HepG2 (cell line): ENCODE measurements at regions not wholly inside any gene's neighbourhood (a gene's known extent, or its start where the extent isn't known, plus 50 kb on each side); places are given as distances from the start of the nearest gene placed in this dataset.
A peak's percentile ranks its signal among the peaks of the same experiment; 100 is the strongest.
"Not testable (repeated sequence)": the region's sequence is repeated elsewhere in the genome, so short reads cannot be mapped to it uniquely, and the experiment has no call there.

Source experiments
- ATAC-seq: fragments of 200-7000 bp; cut with Tn5 transposase; 3 replicates; pipeline ENCODE4 v1.9.1; 2020; ENCODE audit warnings: mild to moderate bottlenecking, moderate library complexity
- BruUV-seq: library from RNA; stranded (reverse); fragments of 400-500 nt; replicated peaks from 2 replicates; lab custom pipeline; 2021; lab: Mats Ljungman, UMichigan
- CTCF ChIA-PET: fragments of 300-600 bp; formaldehyde crosslinking; extraction: SDS; loops from one replicate; lab custom pipeline; 2021; ENCODE audit warnings: low total read pairs, inconsistent platforms, low intra/inter-chr PET ratio; lab: Yijun Ruan, JAX
- POLR2A ChIA-PET: fragments of 350-600 bp; sonication (Branson Sonifier 250); formaldehyde crosslinking; loops from one replicate; lab custom pipeline; 2020; ENCODE audit warnings: antibody characterized with exemption, inconsistent platforms; lab: Yijun Ruan, JAX
- DNase-seq: peaks from one replicate; pipeline ENCODE4 v3.0.0-alpha.2; 2015; ENCODE audit warnings: low spot score
- FAIRE-seq: peaks from 3 replicates; lab custom pipeline; 2011; peaks lifted over from hg19 to GRCh38; lab: Jason Lieb, UNC
- H2AFZ ChIP-seq: one replicate; pipeline ENCODE4 v1.6.1; 2011; ENCODE audit warnings: low read length, inconsistent platforms
- H3K27ac ChIP-seq: fragments of 300-600 bp; 3 replicates; pipeline ENCODE4 v1.8.0; 2011; ENCODE audit warnings: mixed run types, mild to moderate bottlenecking, mixed read lengths, low read length, inconsistent platforms; ENCODE audit not compliant: insufficient read depth; ENCODE audit errors: extremely low read length
- H3K27me3 ChIP-seq, 2 experiments: fragments of 200-600 bp in 1 of 2; 2 replicates in 1 of 2; 3 replicates in 1 of 2; pipeline versions ENCODE4 v1.6.0 to v1.8.0; 2011; ENCODE audit warnings: low read length in 2 of 2, mild to moderate bottlenecking in 2 of 2, moderate library complexity in 2 of 2, inconsistent platforms in 1 of 2; ENCODE audit not compliant: insufficient read depth in 2 of 2, control insufficient read depth in 1 of 2
- H3K36me3 ChIP-seq, 2 experiments: fragments of 200-600 bp in 1 of 2; replicated peaks in 1 of 2; 2 replicates in 1 of 2; 3 replicates in 1 of 2; pipeline versions ENCODE4 v1.5.1 to v1.8.0; 2011; ENCODE audit warnings: low read length in 2 of 2, inconsistent platforms in 1 of 2; ENCODE audit not compliant: insufficient read depth in 2 of 2, control insufficient read depth in 1 of 2
- H3K4me1 ChIP-seq: 2 replicates; pipeline ENCODE4 v1.5.1; 2012; ENCODE audit warnings: low read length, inconsistent platforms; ENCODE audit not compliant: insufficient read depth
- H3K4me2 ChIP-seq: 2 replicates; pipeline ENCODE4 v1.6.0; 2011; ENCODE audit warnings: low read depth, low read length, inconsistent platforms
- H3K4me3 ChIP-seq, 3 experiments: fragments of 200-600 bp in 1 of 3; sonication (generic), shearing (Covaris generic) in 1 of 3; replicated peaks in 1 of 3; 2 replicates each; pipeline ENCODE4 v1.5.1; 2011 to 2016; ENCODE audit warnings: low read length in 3 of 3, inconsistent platforms in 2 of 3, low read depth in 2 of 3, mild to moderate bottlenecking in 2 of 3, control low read depth in 1 of 3, mixed read lengths in 1 of 3; ENCODE audit not compliant: insufficient read depth in 1 of 3
- H3K79me2 ChIP-seq: one replicate; pipeline ENCODE4 v1.6.1; 2011; ENCODE audit warnings: low read length, inconsistent platforms; ENCODE audit not compliant: insufficient read depth
- H3K9ac ChIP-seq: 2 replicates; pipeline ENCODE4 v1.6.0; 2011; ENCODE audit warnings: mild to moderate bottlenecking, low read depth, low read length, inconsistent platforms; ENCODE audit not compliant: insufficient read depth
- H3K9me3 ChIP-seq: 2 replicates; pipeline ENCODE4 v1.5.1; 2012; ENCODE audit warnings: mild to moderate bottlenecking, low read length
- H4K20me1 ChIP-seq: 2 replicates; pipeline ENCODE4 v1.6.0; 2011; ENCODE audit warnings: inconsistent platforms, mild to moderate bottlenecking, low read length, moderate library complexity; ENCODE audit not compliant: insufficient read depth
- HNF4A ChIP-seq: sonication (generic); formaldehyde crosslinking; IDR thresholded peaks from 2 replicates; pipeline ENCODE4 v1.4.0; 2020; ENCODE audit warnings: missing genetic modification reagents
- ZNF317 ChIP-seq: sonication (generic); formaldehyde crosslinking; IDR thresholded peaks from 2 replicates; pipeline ENCODE4 v1.5.0; 2020; ENCODE audit warnings: mild to moderate bottlenecking, missing genetic modification reagents
- WGBS: methylation state at CpG from one replicate; pipeline ENCODE4 v1.1.6; 2017; ENCODE audit warnings: low lambda C conversion rate; 5-methylcytosine and 5-hydroxymethylcytosine counted together
- in situ Hi-C: cut with HindIII; loops from 2 replicates; pipeline ENCODE4 v1.10.0; 2017; ENCODE audit warnings: low pct_unique_long_range_greater_than_20kb; ENCODE audit not compliant: extremely low pct_ligation_motif_present
- intact Hi-C: fragments of 100-400 bp; cut with micrococcal nuclease; formaldehyde crosslinking; loops from one replicate; pipeline ENCODE4 v1.10.0; 2022; ENCODE audit not compliant: unreplicated experiment
- TF ChIP-seq, protein P1 (sequence below): sonication (generic); formaldehyde crosslinking; IDR thresholded peaks from 2 replicates; pipeline ENCODE4 v1.4.0; 2020; ENCODE audit warnings: missing genetic modification reagents, borderline replicate concordance
- TF ChIP-seq, protein P2 (sequence below): sonication (generic); formaldehyde crosslinking; IDR thresholded peaks from 2 replicates; pipeline ENCODE4 v1.8.0; 2022; ENCODE audit warnings: mild to moderate bottlenecking, missing genetic modification reagents
- TF ChIP-seq, protein P3 (sequence below), 2 experiments: IDR thresholded peaks; 2 replicates each; pipeline ENCODE4 v1.6.1; 2011 to 2012; ENCODE audit warnings: low read length in 2 of 2, borderline replicate concordance in 1 of 2, low read depth in 1 of 2, mild to moderate bottlenecking in 1 of 2, moderate library complexity in 1 of 2
- TF ChIP-seq, protein P4 (sequence below): sonication (generic); formaldehyde crosslinking; conservative IDR thresholded peaks from 2 replicates; pipeline ENCODE4 v1.4.0; 2020; ENCODE audit warnings: missing genetic modification reagents

DNA sequence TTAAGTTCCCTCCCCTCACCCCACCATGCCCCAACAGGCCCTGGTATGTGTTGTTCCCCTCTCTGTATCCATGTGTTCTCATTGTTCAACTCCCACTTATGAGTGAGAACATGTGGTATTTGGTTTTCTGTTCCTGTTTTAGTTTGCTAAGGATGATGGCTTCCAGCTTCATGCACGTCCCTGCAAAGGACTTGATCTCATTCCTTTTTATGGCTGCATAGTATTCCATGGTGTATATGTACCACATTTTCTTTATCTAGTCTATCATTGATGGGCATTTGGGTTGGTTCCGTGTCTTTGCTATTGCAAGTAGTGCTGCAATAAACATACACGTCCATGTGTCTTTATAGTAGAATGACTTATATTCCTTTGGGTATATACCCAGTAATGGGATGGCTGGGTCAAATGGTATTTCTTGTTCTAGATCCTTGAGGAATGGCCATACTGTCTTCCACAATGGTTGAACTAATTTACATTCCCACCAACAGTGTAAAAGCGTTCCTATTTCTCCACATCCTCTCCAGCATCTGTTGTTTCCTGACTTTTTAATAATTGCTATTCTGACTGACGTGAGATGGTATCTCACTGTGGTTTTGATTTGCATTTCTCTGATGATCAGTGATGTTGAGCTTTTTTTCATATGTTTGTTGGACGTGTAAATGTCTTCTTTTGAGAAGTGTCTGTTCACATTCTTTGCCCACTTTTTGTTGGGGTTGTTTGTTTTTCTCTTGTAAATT is 93.8 kb upstream of the TMEM17 start:
- FAIRE-seq, H3K79me2 ChIP-seq, H3K36me3 ChIP-seq, H3K9me3 ChIP-seq, POLR2A ChIA-PET, DNase-seq, H3K4me3 ChIP-seq, ATAC-seq, BruUV-seq, H3K27me3 ChIP-seq, H2AFZ ChIP-seq, in situ Hi-C loops, H3K9ac ChIP-seq, H3K27ac ChIP-seq, CTCF ChIA-PET, H3K4me2 ChIP-seq, H4K20me1 ChIP-seq: not testable (repeated sequence)
- peak; percentile 93 for TF ChIP-seq ZNF317 (CRISPR knock-in tag)
- WGBS = 81% methylated on average over 6 of the region's 6 CpGs
- H3K4me1 ChIP-seq = peaks cover 17% of the 10 kb centered on the region
- intact Hi-C loops = loop anchor here (5.0 kb wide), 2 partner anchors 62 to 1067 kb away; no protein-coding TSS in a partner anchor

DNA sequence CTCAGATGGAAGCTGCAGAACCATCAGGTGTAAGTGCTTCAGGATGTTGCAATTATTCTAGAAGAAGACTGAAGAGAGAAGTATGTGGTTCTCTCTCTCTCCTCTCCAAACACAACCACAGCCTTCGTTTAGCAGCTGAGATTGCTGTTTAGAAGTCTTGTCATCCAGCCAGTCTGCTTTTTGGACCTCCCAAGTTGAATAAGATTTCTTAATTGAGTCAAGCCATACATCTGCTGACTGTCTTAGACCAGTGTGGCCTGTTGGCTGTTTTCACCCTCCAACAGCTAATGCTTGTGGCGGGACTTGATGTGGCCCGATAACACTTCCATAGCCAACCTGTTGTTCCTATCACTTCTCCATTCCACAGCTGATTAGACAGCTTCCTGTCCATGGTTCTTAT is 91.3 kb upstream of the TMEM17 start:
- no TSS peak for BruUV-seq
- in situ Hi-C loops = no loop called here
- FAIRE-seq (no peak), ATAC-seq (no peak), DNase-seq (no peak)
- Histone ChIP-seq H2AFZ (no peak overlapping the region), H3K4me2 (no peak overlapping the region), H3K36me3 (no peaks in the 10 kb centered on the region), H3K4me1 (peaks cover 28% of the 10 kb centered on the region), H3K79me2 (no peaks in the 10 kb centered on the region), H3K27ac (no peak overlapping the region), H3K4me3 (no peak overlapping the region), H3K27me3 (no peaks in the 10 kb centered on the region), H3K9me3 (no peaks in the 10 kb centered on the region), H4K20me1 (no peaks in the 10 kb centered on the region), H3K9ac (no peak overlapping the region)
- TF ChIP-seq, protein P1, sequence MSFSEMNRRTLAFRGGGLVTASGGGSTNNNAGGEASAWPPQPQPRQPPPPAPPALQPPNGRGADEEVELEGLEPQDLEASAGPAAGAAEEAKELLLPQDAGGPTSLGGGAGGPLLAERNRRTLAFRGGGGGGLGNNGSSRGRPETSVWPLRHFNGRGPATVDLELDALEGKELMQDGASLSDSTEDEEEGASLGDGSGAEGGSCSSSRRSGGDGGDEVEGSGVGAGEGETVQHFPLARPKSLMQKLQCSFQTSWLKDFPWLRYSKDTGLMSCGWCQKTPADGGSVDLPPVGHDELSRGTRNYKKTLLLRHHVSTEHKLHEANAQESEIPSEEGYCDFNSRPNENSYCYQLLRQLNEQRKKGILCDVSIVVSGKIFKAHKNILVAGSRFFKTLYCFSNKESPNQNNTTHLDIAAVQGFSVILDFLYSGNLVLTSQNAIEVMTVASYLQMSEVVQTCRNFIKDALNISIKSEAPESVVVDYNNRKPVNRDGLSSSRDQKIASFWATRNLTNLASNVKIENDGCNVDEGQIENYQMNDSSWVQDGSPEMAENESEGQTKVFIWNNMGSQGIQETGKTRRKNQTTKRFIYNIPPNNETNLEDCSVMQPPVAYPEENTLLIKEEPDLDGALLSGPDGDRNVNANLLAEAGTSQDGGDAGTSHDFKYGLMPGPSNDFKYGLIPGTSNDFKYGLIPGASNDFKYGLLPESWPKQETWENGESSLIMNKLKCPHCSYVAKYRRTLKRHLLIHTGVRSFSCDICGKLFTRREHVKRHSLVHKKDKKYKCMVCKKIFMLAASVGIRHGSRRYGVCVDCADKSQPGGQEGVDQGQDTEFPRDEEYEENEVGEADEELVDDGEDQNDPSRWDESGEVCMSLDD (CRISPR knock-in tag) = no peak
- TF ChIP-seq HNF4A (CRISPR knock-in tag) = 0 out of 2 replicates have a peak, but pooled peaks have one; percentile 4
- TF ChIP-seq, protein P2, sequence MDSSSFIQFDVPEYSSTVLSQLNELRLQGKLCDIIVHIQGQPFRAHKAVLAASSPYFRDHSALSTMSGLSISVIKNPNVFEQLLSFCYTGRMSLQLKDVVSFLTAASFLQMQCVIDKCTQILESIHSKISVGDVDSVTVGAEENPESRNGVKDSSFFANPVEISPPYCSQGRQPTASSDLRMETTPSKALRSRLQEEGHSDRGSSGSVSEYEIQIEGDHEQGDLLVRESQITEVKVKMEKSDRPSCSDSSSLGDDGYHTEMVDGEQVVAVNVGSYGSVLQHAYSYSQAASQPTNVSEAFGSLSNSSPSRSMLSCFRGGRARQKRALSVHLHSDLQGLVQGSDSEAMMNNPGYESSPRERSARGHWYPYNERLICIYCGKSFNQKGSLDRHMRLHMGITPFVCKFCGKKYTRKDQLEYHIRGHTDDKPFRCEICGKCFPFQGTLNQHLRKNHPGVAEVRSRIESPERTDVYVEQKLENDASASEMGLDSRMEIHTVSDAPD (CRISPR knock-in tag) = 0 out of 2 replicates have a peak, but pooled peaks have one; percentile 40
- TF ChIP-seq, protein P3, sequence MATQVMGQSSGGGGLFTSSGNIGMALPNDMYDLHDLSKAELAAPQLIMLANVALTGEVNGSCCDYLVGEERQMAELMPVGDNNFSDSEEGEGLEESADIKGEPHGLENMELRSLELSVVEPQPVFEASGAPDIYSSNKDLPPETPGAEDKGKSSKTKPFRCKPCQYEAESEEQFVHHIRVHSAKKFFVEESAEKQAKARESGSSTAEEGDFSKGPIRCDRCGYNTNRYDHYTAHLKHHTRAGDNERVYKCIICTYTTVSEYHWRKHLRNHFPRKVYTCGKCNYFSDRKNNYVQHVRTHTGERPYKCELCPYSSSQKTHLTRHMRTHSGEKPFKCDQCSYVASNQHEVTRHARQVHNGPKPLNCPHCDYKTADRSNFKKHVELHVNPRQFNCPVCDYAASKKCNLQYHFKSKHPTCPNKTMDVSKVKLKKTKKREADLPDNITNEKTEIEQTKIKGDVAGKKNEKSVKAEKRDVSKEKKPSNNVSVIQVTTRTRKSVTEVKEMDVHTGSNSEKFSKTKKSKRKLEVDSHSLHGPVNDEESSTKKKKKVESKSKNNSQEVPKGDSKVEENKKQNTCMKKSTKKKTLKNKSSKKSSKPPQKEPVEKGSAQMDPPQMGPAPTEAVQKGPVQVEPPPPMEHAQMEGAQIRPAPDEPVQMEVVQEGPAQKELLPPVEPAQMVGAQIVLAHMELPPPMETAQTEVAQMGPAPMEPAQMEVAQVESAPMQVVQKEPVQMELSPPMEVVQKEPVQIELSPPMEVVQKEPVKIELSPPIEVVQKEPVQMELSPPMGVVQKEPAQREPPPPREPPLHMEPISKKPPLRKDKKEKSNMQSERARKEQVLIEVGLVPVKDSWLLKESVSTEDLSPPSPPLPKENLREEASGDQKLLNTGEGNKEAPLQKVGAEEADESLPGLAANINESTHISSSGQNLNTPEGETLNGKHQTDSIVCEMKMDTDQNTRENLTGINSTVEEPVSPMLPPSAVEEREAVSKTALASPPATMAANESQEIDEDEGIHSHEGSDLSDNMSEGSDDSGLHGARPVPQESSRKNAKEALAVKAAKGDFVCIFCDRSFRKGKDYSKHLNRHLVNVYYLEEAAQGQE (IDR thresholded peaks at IDR 0.05; ENCODE audit: borderline replicate concordance in 1 of 2, low read depth in 1 of 2, low read length in 2 of 2) = no peak
- TF ChIP-seq, protein P4, sequence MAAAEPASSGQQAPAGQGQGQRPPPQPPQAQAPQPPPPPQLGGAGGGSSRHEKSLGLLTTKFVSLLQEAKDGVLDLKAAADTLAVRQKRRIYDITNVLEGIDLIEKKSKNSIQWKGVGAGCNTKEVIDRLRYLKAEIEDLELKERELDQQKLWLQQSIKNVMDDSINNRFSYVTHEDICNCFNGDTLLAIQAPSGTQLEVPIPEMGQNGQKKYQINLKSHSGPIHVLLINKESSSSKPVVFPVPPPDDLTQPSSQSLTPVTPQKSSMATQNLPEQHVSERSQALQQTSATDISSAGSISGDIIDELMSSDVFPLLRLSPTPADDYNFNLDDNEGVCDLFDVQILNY = no peak
- CTCF ChIA-PET = no interaction called here
- WGBS = 98% methylated on average over 3 of the region's 3 CpGs
- intact Hi-C loops = loop anchor here (5.0 kb wide), 2 partner anchors 65 to 1070 kb away; no protein-coding TSS in a partner anchor
- POLR2A ChIA-PET = interaction anchor here (2.2 kb wide), 1 partner anchor 27 kb away, joined by 6 read pairs; no protein-coding TSS in a partner anchor
